ENCODE measurements at regions not wholly inside any gene's neighbourhood (a gene's known extent, or its start where the extent isn't known, plus 50 kb on each side); places are given as distances from the start of the nearest gene placed in this dataset.

GRCh38 chr9:29044959-29045358 lies 1471.7 kb upstream of the C9orf72 start:
- no peak for DNase-seq
- H3K4me3 ChIP-seq: no peak overlapping the region
- 68 to 73% methylated on average over 2 of the region's 2 CpGs for WGBS, 2 donors
- ATAC-seq: no peak
- intact Hi-C loops (cut with DNase I): no loop called here
- TF ChIP-seq, protein P1, sequence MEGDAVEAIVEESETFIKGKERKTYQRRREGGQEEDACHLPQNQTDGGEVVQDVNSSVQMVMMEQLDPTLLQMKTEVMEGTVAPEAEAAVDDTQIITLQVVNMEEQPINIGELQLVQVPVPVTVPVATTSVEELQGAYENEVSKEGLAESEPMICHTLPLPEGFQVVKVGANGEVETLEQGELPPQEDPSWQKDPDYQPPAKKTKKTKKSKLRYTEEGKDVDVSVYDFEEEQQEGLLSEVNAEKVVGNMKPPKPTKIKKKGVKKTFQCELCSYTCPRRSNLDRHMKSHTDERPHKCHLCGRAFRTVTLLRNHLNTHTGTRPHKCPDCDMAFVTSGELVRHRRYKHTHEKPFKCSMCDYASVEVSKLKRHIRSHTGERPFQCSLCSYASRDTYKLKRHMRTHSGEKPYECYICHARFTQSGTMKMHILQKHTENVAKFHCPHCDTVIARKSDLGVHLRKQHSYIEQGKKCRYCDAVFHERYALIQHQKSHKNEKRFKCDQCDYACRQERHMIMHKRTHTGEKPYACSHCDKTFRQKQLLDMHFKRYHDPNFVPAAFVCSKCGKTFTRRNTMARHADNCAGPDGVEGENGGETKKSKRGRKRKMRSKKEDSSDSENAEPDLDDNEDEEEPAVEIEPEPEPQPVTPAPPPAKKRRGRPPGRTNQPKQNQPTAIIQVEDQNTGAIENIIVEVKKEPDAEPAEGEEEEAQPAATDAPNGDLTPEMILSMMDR (IDR thresholded peaks at IDR 0.05): no peak
- no peak overlapping the region for H3K27ac ChIP-seq
- H3K4me1 ChIP-seq: no peaks in the 10 kb centered on the region
- no peaks in the 10 kb centered on the region for H3K27me3 ChIP-seq
- H3K9me3 ChIP-seq: peaks cover 0 to 10% (median 0%) of the 10 kb centered on the region in 11 donors
- no peaks in the 10 kb centered on the region for H3K36me3 ChIP-seq

- Histone ChIP-seq H3K27me3 (no peaks in the 10 kb centered on the region), H3K9me3 (peaks cover 0 to 9% (median 0%) of the 10 kb centered on the region in 11 donors), H3K4me3 (no peak overlapping the region), H3K4me1 (no peaks in the 10 kb centered on the region), H3K36me3 (no peaks in the 10 kb centered on the region), H3K27ac (no peak overlapping the region)
- DNase-seq (no peak), ATAC-seq (no peak)
- intact Hi-C loops (cut with DNase I): no loop called here
- TF ChIP-seq, protein P1 (IDR thresholded peaks at IDR 0.05): no peak
- 29 to 36% methylated on average over 1 of the region's 1 CpG for WGBS, 2 donors
These were observed 1486.8 kb upstream of the C9orf72 start for GRCh38 chr9:29060041-29060440.

DNA sequence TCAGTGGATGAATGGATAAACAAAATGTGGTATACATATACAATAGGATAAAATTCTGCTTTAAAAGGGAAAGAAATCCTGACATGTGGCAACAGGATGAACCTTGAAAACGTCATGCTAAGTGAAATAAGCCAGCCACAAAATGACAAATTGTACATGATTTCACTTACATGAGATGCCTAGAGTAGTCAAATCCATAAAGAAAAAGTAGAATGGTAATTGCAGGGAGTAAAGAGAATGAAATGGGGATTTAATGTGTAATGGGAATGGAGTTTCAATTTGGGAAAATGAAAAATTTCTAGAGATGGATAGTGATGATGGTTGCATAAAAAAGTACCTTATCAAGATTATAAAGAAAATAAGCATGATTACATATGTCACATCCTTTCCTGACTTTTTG lies 1489.2 kb upstream of the C9orf72 start:
- intact Hi-C loops (cut with DNase I): no loop called here
- Histone ChIP-seq H3K27me3 (no peaks in the 10 kb centered on the region), H3K9me3 (peaks cover 0 to 5% (median 0%) of the 10 kb centered on the region in 11 donors), H3K36me3 (no peaks in the 10 kb centered on the region), H3K27ac (no peak overlapping the region), H3K4me3 (no peak overlapping the region), H3K4me1 (no peaks in the 10 kb centered on the region)
- DNase-seq (no peak), ATAC-seq (no peak)
- 29 to 46% methylated on average over 1 of the region's 1 CpG for WGBS, 2 donors
- TF ChIP-seq, protein P1 (IDR thresholded peaks at IDR 0.05): no peak

GRCh38 chr9:29063031-29063430 lies 1489.8 kb upstream of the C9orf72 start:
- Histone ChIP-seq H3K4me3 (no peak overlapping the region), H3K4me1 (no peaks in the 10 kb centered on the region), H3K27ac (no peak overlapping the region), H3K27me3 (no peaks in the 10 kb centered on the region), H3K9me3 (peaks cover 0 to 5% (median 0%) of the 10 kb centered on the region in 11 donors), H3K36me3 (no peaks in the 10 kb centered on the region)
- TF ChIP-seq, protein P1 (IDR thresholded peaks at IDR 0.05): no peak
- DNase-seq: no peak
- no peak for ATAC-seq
- WGBS, 2 donors: 62 to 68% methylated on average over 1 of the region's 1 CpG
- intact Hi-C loops (cut with DNase I): no loop called here
